ENCODE measurements at regions not wholly inside any gene's neighbourhood (a gene's known extent, or its start where the extent isn't known, plus 50 kb on each side); places are given as distances from the start of the nearest gene placed in this dataset.

DNA sequence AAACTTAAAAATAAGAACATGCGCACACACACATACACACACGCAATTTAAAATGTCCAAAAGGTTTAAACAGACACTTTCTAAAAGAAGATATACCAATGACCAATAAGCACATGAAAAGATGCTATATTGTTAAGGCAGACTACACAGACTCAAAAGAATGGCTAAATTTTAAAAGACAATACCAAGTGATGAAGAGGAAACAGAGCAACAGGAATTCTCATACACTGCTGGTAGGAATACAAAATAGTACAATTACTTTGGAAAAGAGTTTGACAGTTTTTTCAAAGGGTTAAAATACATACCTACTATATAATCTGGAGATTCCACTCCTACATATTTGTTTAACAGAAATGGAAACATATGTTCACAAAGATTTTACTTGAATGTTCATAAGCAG, 239.6 kb upstream of the SAMSN1 start:
- no peak overlapping the region for H3K27ac ChIP-seq
- no peaks in the 10 kb centered on the region for H3K9me3 ChIP-seq
- no peaks in the 10 kb centered on the region for H3K27me3 ChIP-seq (replicated peaks; ENCODE audit: insufficient read depth)
- 100% methylated on average over 2 of the region's 2 CpGs for WGBS
- no peaks in the 10 kb centered on the region for H3K36me3 ChIP-seq
- intact Hi-C loops (cut with DNase I), result no loop called here
- TF ChIP-seq, protein P1, sequence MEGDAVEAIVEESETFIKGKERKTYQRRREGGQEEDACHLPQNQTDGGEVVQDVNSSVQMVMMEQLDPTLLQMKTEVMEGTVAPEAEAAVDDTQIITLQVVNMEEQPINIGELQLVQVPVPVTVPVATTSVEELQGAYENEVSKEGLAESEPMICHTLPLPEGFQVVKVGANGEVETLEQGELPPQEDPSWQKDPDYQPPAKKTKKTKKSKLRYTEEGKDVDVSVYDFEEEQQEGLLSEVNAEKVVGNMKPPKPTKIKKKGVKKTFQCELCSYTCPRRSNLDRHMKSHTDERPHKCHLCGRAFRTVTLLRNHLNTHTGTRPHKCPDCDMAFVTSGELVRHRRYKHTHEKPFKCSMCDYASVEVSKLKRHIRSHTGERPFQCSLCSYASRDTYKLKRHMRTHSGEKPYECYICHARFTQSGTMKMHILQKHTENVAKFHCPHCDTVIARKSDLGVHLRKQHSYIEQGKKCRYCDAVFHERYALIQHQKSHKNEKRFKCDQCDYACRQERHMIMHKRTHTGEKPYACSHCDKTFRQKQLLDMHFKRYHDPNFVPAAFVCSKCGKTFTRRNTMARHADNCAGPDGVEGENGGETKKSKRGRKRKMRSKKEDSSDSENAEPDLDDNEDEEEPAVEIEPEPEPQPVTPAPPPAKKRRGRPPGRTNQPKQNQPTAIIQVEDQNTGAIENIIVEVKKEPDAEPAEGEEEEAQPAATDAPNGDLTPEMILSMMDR (IDR thresholded peaks at IDR 0.05), result no peak
- TF ChIP-seq POLR2A (IDR thresholded peaks at IDR 0.05) (no peak), POLR2AphosphoS5 (IDR thresholded peaks at IDR 0.05) (no peak)
- no peak for DNase-seq (ENCODE audit: low spot score)
- H3K4me1 ChIP-seq (replicated peaks), result no peaks in the 10 kb centered on the region
- H3K4me3 ChIP-seq, result no peak overlapping the region

DNA sequence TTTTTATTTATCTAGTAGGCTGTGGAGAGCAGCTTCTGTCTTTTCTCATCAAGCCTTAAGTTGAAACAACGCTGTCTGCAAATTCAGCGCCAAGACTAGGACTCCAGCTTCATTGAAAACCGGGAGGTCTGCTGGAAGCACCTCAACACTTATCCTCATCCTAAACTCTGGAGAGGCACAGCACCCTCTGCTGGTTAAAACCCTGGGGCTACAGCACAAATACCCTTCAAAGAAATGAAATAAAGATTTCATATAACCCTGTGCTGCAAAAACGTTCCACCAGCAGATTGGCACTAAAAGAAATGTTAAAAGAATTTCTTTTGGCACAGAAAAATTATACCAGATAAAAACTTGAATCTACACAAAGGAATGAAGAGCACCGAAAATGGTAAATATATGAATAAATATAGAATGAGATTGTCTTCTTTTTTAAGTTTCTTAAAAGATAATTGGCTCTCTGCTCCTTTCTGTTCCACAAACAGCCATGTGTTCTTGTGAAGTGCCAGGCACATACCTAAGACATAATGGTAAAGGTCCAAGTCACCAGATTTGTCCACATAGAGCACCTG, 227.7 kb upstream of the SAMSN1 start:
- Histone ChIP-seq H3K27ac (no peak overlapping the region), H3K9me3 (no peaks in the 10 kb centered on the region), H3K4me3 (no peak overlapping the region), H3K36me3 (no peaks in the 10 kb centered on the region), H3K4me1 (replicated peaks) (no peaks in the 10 kb centered on the region), H3K27me3 (replicated peaks; ENCODE audit: insufficient read depth) (no peaks in the 10 kb centered on the region)
- TF ChIP-seq POLR2AphosphoS5 (IDR thresholded peaks at IDR 0.05) (no peak), POLR2A (IDR thresholded peaks at IDR 0.05) (no peak)
- TF ChIP-seq, protein P1 (IDR thresholded peaks at IDR 0.05), result peak in 2 of 4 experiments; percentile 20 to 28
- intact Hi-C loops (cut with DNase I), result no loop called here
- no peak for DNase-seq (ENCODE audit: low spot score)
- 40% methylated on average over 5 of the region's 5 CpGs for WGBS

DNA sequence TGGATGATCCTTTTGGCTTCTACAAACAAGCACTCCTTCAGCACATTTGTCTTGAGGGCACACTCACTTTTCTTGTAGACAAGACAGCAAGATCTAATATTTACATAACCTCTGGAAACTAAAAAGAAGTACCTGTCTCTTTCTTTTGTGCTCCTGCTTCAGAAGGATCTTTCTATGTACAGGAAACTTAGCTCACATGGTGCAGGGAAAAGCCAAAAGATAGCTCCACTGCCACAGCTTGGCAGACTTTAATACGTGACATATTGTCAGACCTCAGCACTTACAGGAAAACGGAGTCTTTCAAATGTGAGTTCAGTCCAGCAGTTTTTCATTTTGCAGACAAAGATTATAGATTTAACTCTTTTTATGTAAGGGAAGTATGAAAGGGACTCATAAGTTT, 225.5 kb upstream of the SAMSN1 start:
- TF ChIP-seq POLR2A (IDR thresholded peaks at IDR 0.05) (no peak), POLR2AphosphoS5 (IDR thresholded peaks at IDR 0.05) (no peak)
- TF ChIP-seq, protein P1 (IDR thresholded peaks at IDR 0.05), result no peak
- Histone ChIP-seq H3K27me3 (replicated peaks; ENCODE audit: insufficient read depth) (no peaks in the 10 kb centered on the region), H3K27ac (no peak overlapping the region), H3K4me3 (no peak overlapping the region), H3K4me1 (replicated peaks) (no peaks in the 10 kb centered on the region), H3K36me3 (no peaks in the 10 kb centered on the region), H3K9me3 (no peaks in the 10 kb centered on the region)
- 42% methylated on average over 2 of the region's 2 CpGs for WGBS
- no peak for DNase-seq (ENCODE audit: low spot score)
- intact Hi-C loops (cut with DNase I), result no loop called here

DNA sequence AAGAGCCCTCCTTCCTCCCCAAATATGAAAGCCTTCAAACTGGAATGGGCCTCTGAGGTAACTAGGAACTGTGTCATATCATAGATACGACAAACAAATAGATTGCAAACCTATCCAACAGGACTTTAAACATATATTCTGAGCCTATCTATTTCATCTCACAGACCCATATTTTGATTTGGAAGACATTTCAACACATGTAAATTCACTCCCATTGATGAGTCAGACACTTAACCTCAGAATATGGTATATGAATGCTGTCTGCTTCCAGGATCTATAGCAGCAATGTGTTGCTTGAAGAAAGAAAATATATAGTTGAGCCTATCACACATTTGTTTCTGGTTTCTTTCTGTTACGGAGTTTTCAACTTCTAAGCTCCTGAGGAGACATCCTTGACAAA, 221.9 kb upstream of the SAMSN1 start:
- intact Hi-C loops (cut with DNase I), result no loop called here
- Histone ChIP-seq H3K4me1 (replicated peaks) (no peaks in the 10 kb centered on the region), H3K9me3 (no peaks in the 10 kb centered on the region), H3K27ac (no peak overlapping the region), H3K4me3 (no peak overlapping the region), H3K36me3 (no peaks in the 10 kb centered on the region), H3K27me3 (replicated peaks; ENCODE audit: insufficient read depth) (no peaks in the 10 kb centered on the region)
- no peak for DNase-seq (ENCODE audit: low spot score)
- no peak for TF ChIP-seq POLR2AphosphoS5 (IDR thresholded peaks at IDR 0.05)
- TF ChIP-seq, protein P1 (IDR thresholded peaks at IDR 0.05), result no peak
- no peak for TF ChIP-seq POLR2A (IDR thresholded peaks at IDR 0.05)
- 93% methylated on average over 2 of the region's 2 CpGs for WGBS

DNA sequence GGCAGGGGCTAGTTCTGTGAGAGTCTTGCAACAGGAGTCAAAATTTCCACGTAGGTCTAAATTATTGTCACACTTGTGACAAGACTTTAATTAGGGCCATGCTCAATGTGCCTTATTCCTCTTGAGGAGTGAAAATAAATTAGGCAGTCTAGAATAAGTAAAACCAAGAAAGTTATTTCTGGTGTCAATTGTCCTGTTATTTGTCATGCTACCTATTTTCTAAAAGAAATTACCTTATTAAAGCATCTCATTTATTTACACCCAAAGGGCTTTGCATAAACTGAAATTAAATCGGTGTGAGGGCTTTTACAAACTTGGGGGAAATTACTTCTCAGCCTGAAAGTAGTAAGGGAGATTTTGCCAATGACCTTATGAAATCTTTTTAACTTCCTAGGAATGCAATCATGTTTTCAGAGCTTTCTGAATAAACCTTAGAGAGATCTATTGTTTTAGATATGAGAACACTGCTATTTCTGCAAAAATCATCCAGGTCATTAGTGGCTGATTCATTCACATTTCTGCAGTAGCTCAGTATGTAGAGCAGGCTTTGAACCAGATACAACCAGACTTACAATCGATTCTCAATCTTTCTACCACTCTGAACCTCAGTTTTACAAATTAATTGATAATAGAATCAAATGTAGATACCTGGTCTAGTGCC, 221.2 kb upstream of the SAMSN1 start:
- Histone ChIP-seq H3K9me3 (no peaks in the 10 kb centered on the region), H3K4me1 (replicated peaks) (no peaks in the 10 kb centered on the region), H3K27ac (no peak overlapping the region), H3K36me3 (no peaks in the 10 kb centered on the region), H3K4me3 (no peak overlapping the region), H3K27me3 (replicated peaks; ENCODE audit: insufficient read depth) (no peaks in the 10 kb centered on the region)
- intact Hi-C loops (cut with DNase I), result no loop called here
- no peak for TF ChIP-seq POLR2A (IDR thresholded peaks at IDR 0.05)
- TF ChIP-seq, protein P1 (IDR thresholded peaks at IDR 0.05), result no peak
- no peak for TF ChIP-seq POLR2AphosphoS5 (IDR thresholded peaks at IDR 0.05)
- no peak for DNase-seq (ENCODE audit: low spot score)
- WGBS, result 94% methylated on average over 3 of the region's 3 CpGs

Data from prostate gland (tissue), 2 donors.